ENCODE measurements at regions not wholly inside any gene's neighbourhood (a gene's known extent, or its start where the extent isn't known, plus 50 kb on each side); places are given as distances from the start of the nearest gene placed in this dataset.

GRCh38 chr6:50637267-50637666 is 76.1 kb upstream of the TFAP2D start:
- DNase-seq (ENCODE audit: low spot score): no peak

- DNase-seq (ENCODE audit: low spot score): no peak
These were observed 64.2 kb upstream of the TFAP2D start for GRCh38 chr6:50649086-50649485.

- DNase-seq (ENCODE audit: low spot score): no peak
These were observed 60.1 kb upstream of the TFAP2D start for GRCh38 chr6:50653253-50653652.

GRCh38 chr6:50654155-50654554 is 59.2 kb upstream of the TFAP2D start:
- DNase-seq (ENCODE audit: low spot score): no peak

GRCh38 chr6:50655848-50656453 is 57.4 kb upstream of the TFAP2D start:
- no peak for DNase-seq (ENCODE audit: low spot score)

GRCh38 chr6:50657513-50657912 is 55.8 kb upstream of the TFAP2D start:
- DNase-seq (ENCODE audit: low spot score): no peak

GRCh38 chr6:50658561-50658960 is 54.8 kb upstream of the TFAP2D start:
- no peak for DNase-seq (ENCODE audit: low spot score)

GRCh38 chr6:50661636-50662035 is 51.7 kb upstream of the TFAP2D start:
- DNase-seq (ENCODE audit: low spot score): peak; percentile 97

All from kidney capillary endothelial cell (primary cell).